ENCODE measurements at regions not wholly inside any gene's neighbourhood (a gene's known extent, or its start where the extent isn't known, plus 50 kb on each side); places are given as distances from the start of the nearest gene placed in this dataset.

DNA sequence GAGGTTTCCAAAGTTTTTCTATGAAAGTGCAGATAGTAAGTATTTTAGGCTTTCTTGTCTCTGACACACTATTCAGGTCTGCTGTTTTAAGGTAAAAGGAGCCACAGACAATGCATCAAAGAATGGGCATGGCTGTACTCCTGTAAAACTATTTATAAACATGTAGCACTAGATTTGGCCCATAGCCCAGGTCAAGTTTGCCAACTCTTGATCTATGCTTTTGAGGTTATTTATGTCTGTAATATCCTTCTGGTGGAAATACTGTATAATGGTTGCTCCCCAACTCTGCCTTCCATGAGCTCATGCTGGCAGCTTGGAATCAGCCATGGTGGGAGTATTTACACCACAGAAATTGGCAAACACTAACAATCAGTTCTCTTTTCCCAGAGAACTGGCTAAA is 244.6 kb downstream of the BUB3 start:
- TF ChIP-seq POLR2A (IDR thresholded peaks at IDR 0.05): no peak
- TF ChIP-seq, protein P1, sequence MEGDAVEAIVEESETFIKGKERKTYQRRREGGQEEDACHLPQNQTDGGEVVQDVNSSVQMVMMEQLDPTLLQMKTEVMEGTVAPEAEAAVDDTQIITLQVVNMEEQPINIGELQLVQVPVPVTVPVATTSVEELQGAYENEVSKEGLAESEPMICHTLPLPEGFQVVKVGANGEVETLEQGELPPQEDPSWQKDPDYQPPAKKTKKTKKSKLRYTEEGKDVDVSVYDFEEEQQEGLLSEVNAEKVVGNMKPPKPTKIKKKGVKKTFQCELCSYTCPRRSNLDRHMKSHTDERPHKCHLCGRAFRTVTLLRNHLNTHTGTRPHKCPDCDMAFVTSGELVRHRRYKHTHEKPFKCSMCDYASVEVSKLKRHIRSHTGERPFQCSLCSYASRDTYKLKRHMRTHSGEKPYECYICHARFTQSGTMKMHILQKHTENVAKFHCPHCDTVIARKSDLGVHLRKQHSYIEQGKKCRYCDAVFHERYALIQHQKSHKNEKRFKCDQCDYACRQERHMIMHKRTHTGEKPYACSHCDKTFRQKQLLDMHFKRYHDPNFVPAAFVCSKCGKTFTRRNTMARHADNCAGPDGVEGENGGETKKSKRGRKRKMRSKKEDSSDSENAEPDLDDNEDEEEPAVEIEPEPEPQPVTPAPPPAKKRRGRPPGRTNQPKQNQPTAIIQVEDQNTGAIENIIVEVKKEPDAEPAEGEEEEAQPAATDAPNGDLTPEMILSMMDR (IDR thresholded peaks at IDR 0.05): no peak
